ENCODE measurements at regions not wholly inside any gene's neighbourhood (a gene's known extent, or its start where the extent isn't known, plus 50 kb on each side); places are given as distances from the start of the nearest gene placed in this dataset.

DNA sequence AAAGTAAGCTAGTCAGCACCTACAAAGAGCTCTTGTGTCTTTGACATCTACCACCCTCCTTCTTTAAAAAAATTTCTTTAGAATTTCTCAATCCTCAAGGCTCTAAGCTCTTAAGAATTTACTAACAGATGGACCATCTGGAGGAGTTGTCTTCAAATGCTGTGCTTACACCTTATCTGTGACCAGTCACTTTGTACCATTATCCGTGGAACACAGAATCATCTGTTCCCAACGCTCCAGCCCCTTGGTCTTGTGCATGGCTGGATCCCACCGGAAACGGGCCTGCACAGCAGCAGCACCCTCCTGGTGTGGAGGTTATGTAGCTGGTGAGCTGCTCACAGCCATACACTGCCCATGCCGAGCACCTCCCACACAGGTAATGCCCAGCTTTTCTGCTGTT lies 89.0 kb downstream of the TBX19 start:
- no peak for TF ChIP-seq USF2 (IDR thresholded peaks at IDR 0.05)
- TF ChIP-seq EP300 (IDR thresholded peaks at IDR 0.05) = no peak
- no peak for TF ChIP-seq CHD4 (IDR thresholded peaks at IDR 0.05; ENCODE audit: borderline replicate concordance)
- TF ChIP-seq, protein P1, sequence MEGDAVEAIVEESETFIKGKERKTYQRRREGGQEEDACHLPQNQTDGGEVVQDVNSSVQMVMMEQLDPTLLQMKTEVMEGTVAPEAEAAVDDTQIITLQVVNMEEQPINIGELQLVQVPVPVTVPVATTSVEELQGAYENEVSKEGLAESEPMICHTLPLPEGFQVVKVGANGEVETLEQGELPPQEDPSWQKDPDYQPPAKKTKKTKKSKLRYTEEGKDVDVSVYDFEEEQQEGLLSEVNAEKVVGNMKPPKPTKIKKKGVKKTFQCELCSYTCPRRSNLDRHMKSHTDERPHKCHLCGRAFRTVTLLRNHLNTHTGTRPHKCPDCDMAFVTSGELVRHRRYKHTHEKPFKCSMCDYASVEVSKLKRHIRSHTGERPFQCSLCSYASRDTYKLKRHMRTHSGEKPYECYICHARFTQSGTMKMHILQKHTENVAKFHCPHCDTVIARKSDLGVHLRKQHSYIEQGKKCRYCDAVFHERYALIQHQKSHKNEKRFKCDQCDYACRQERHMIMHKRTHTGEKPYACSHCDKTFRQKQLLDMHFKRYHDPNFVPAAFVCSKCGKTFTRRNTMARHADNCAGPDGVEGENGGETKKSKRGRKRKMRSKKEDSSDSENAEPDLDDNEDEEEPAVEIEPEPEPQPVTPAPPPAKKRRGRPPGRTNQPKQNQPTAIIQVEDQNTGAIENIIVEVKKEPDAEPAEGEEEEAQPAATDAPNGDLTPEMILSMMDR (IDR thresholded peaks at IDR 0.05) = no peak
- TF ChIP-seq POLR2A (IDR thresholded peaks at IDR 0.05; ENCODE audit: low read length) = no peak
- TF ChIP-seq CBX8 (IDR thresholded peaks at IDR 0.05) = no peak
